H9 (cell line): ENCODE measurements at regions not wholly inside any gene's neighbourhood (a gene's known extent, or its start where the extent isn't known, plus 50 kb on each side); places are given as distances from the start of the nearest gene placed in this dataset.
A peak's percentile ranks its signal among the peaks of the same experiment; 100 is the strongest.

ENCODE experiments used
- DNase-seq: peaks from one replicate; pipeline ENCODE4 v3.0.0-alpha.2; 2017
- H2AFZ ChIP-seq: one replicate; pipeline ENCODE4 v1.6.1; 2013; ENCODE audit warnings: mild to moderate bottlenecking, low read length, control low read depth, moderate library complexity
- H2AK5ac ChIP-seq: 2 replicates; pipeline ENCODE4 v1.6.1; 2013; ENCODE audit warnings: low read length, control low read depth, mixed read lengths; ENCODE audit not compliant: insufficient read length
- H2BK120ac ChIP-seq: one replicate; pipeline ENCODE4 v1.6.1; 2013; ENCODE audit warnings: low read depth, mild to moderate bottlenecking, low read length, control low read depth, inconsistent platforms; ENCODE audit not compliant: poor library complexity, severe bottlenecking
- H2BK12ac ChIP-seq: 2 replicates; pipeline ENCODE4 v1.6.1; 2013; ENCODE audit warnings: low read length, control low read depth, mixed read lengths, low read depth; ENCODE audit not compliant: insufficient read length
- H2BK15ac ChIP-seq: 2 replicates; pipeline ENCODE4 v1.6.1; 2013; ENCODE audit warnings: low read depth, low read length, control low read depth
- H2BK20ac ChIP-seq: one replicate; pipeline ENCODE4 v1.6.1; 2013; ENCODE audit warnings: low read depth, mild to moderate bottlenecking, low read length, control low read depth, inconsistent platforms; ENCODE audit not compliant: poor library complexity, severe bottlenecking
- H2BK5ac ChIP-seq: 2 replicates; pipeline ENCODE4 v1.6.1; 2013; ENCODE audit warnings: low read length, control low read depth, mixed read lengths; ENCODE audit not compliant: insufficient read length
- H3K14ac ChIP-seq: 2 replicates; pipeline ENCODE4 v1.6.1; 2013; ENCODE audit warnings: low read length, control low read depth; ENCODE audit not compliant: insufficient read depth
- H3K18ac ChIP-seq: 2 replicates; pipeline ENCODE4 v1.6.1; 2013; ENCODE audit warnings: low read depth, mild to moderate bottlenecking, mixed read lengths, low read length, control low read depth; ENCODE audit not compliant: insufficient read length
- H3K23ac ChIP-seq: 2 replicates; pipeline ENCODE4 v1.6.1; 2013; ENCODE audit warnings: low read length, control low read depth, mixed read lengths, low read depth; ENCODE audit not compliant: insufficient read length
- H3K23me2 ChIP-seq: 2 replicates; pipeline ENCODE4 v1.6.1; 2013; ENCODE audit warnings: low read depth, mild to moderate bottlenecking, mixed read lengths, low read length, control low read depth; ENCODE audit not compliant: insufficient read length, poor library complexity, severe bottlenecking
- H3K27ac ChIP-seq: 2 replicates; pipeline ENCODE4 v1.5.1; 2013; ENCODE audit warnings: low read length, control low read depth, mixed read lengths, low read depth; ENCODE audit not compliant: insufficient read length
- H3K27me3 ChIP-seq: 2 replicates; pipeline ENCODE4 v1.6.1; 2013; ENCODE audit warnings: low read length, control low read depth, inconsistent platforms; ENCODE audit not compliant: insufficient read depth
- H3K4ac ChIP-seq: 2 replicates; pipeline ENCODE4 v1.6.1; 2013; ENCODE audit warnings: low read depth, mild to moderate bottlenecking, control low read depth, inconsistent platforms, low read length, moderate library complexity
- H3K4me1 ChIP-seq: 2 replicates; pipeline ENCODE4 v1.6.1; 2013; ENCODE audit warnings: low read length, control low read depth, inconsistent platforms; ENCODE audit not compliant: insufficient read depth
- H3K4me2 ChIP-seq: 2 replicates; pipeline ENCODE4 v1.6.1; 2013; ENCODE audit warnings: low read length, control low read depth, mixed read lengths; ENCODE audit not compliant: insufficient read length, insufficient read depth
- H3K56ac ChIP-seq: 2 replicates; pipeline ENCODE4 v1.6.1; 2013; ENCODE audit warnings: low read depth, mild to moderate bottlenecking, mixed read lengths, low read length, control low read depth; ENCODE audit not compliant: insufficient read length
- H3K79me1 ChIP-seq: 2 replicates; pipeline ENCODE4 v1.6.1; 2013; ENCODE audit warnings: low read depth, mild to moderate bottlenecking, moderate library complexity, low read length, control low read depth, inconsistent platforms; ENCODE audit not compliant: insufficient read depth, poor library complexity, severe bottlenecking
- H3K79me2 ChIP-seq: 2 replicates; pipeline ENCODE4 v1.6.1; 2013; ENCODE audit warnings: low read length, control low read depth, inconsistent platforms; ENCODE audit not compliant: insufficient read depth
- H3K9ac ChIP-seq: 2 replicates; pipeline ENCODE4 v1.6.1; 2013; ENCODE audit warnings: low read length, control low read depth, mixed read lengths; ENCODE audit not compliant: insufficient read length; ENCODE audit errors: extremely low read depth
- H3K9me3 ChIP-seq: one replicate; pipeline ENCODE4 v1.6.1; 2013; ENCODE audit warnings: low read depth, low read length, inconsistent platforms; ENCODE audit not compliant: control insufficient read depth
- H3T11ph ChIP-seq: one replicate; pipeline ENCODE4 v1.6.1; 2013; ENCODE audit warnings: mild to moderate bottlenecking, low read length, control low read depth, inconsistent platforms
- H4K20me1 ChIP-seq: one replicate; pipeline ENCODE4 v1.6.1; 2013; ENCODE audit not compliant: control insufficient read depth, insufficient read length, insufficient read depth
- H4K5ac ChIP-seq: 2 replicates; pipeline ENCODE4 v1.6.1; 2013; ENCODE audit warnings: low read depth, mild to moderate bottlenecking, mixed read lengths, low read length, control low read depth; ENCODE audit not compliant: insufficient read length
- H4K8ac ChIP-seq: replicated peaks from 2 replicates; pipeline ENCODE4 v1.6.1; 2013; ENCODE audit warnings: low read length, control low read depth, mixed read lengths, low read depth; ENCODE audit not compliant: insufficient read length
- H4K91ac ChIP-seq: 2 replicates; pipeline ENCODE4 v1.6.1; 2013; ENCODE audit warnings: low read depth, mild to moderate bottlenecking, moderate library complexity, mixed read lengths, low read length, control low read depth; ENCODE audit not compliant: insufficient read length
- H3K27ac Mint-ChIP-seq, 3 experiments: 2 replicates in 2 of 3; 3 replicates in 1 of 3; pipeline ENCODE4 v1.8.0; 2020 to 2021; ENCODE audit warnings: mixed read lengths in 3 of 3, mild to moderate bottlenecking in 1 of 3, moderate library complexity in 1 of 3
- H3K27me3 Mint-ChIP-seq: 2 replicates; pipeline ENCODE4 v1.8.0; 2021; ENCODE audit warnings: low read depth, mild to moderate bottlenecking, moderate library complexity, mixed read lengths
- H3K36me3 Mint-ChIP-seq, 3 experiments: 2 replicates in 2 of 3; 3 replicates in 1 of 3; pipeline ENCODE4 v1.8.0; 2020 to 2021; ENCODE audit warnings: low read depth in 3 of 3, mixed read lengths in 3 of 3; ENCODE audit not compliant: insufficient read depth in 1 of 3
- H3K4me1 Mint-ChIP-seq, 2 experiments: 2 replicates each; pipeline ENCODE4 v1.8.0; 2020; ENCODE audit warnings: mixed read lengths in 2 of 2
- H3K4me3 Mint-ChIP-seq, 2 experiments: 2 replicates in 1 of 2; 3 replicates in 1 of 2; pipeline ENCODE4 v1.8.0; 2020 to 2021; ENCODE audit warnings: mild to moderate bottlenecking in 2 of 2, mixed read lengths in 2 of 2, moderate library complexity in 1 of 2
- H3K9me3 Mint-ChIP-seq, 2 experiments: 2 replicates in 1 of 2; 3 replicates in 1 of 2; pipeline ENCODE4 v1.8.0; 2020; ENCODE audit warnings: mild to moderate bottlenecking in 2 of 2, mixed read lengths in 2 of 2, moderate library complexity in 1 of 2
- CTCF ChIP-seq: fragments of 200-600 bp; sonication (generic); conservative IDR thresholded peaks from 3 replicates; pipeline ENCODE4 v1.8.0; 2021; ENCODE audit warnings: antibody characterized with exemption, mild to moderate bottlenecking
- WGBS: extraction: QIAGEN DNeasy Blood & Tissue Kit; methylation state at CpG from one replicate; pipeline ENCODE4 v1.1.7; 2013; ENCODE audit warnings: missing lambda C conversion rate, low lambda C conversion rate, mixed read lengths; ENCODE audit not compliant: insufficient read length; ENCODE audit errors: extremely low coverage; 5-methylcytosine and 5-hydroxymethylcytosine counted together

- no peak overlapping the region for H3K27ac Mint-ChIP-seq
- H3K9ac ChIP-seq: no peak overlapping the region
- H2BK15ac ChIP-seq: no peak overlapping the region
- peaks cover 0 to 2% of the 10 kb centered on the region in 2 experiments; a peak in 1 of 4 replicates for H3K4me1 Mint-ChIP-seq
- H3K79me1 ChIP-seq: no peaks in the 10 kb centered on the region
- peak overlapping the region; percentile 60 for H2BK20ac ChIP-seq
- H4K91ac ChIP-seq: no peak overlapping the region
- no peak for TF ChIP-seq CTCF
- H4K5ac ChIP-seq: no peak overlapping the region
- H3K79me2 ChIP-seq: no peaks in the 10 kb centered on the region
- no peak overlapping the region for H2AK5ac ChIP-seq
- H3K14ac ChIP-seq: no peak overlapping the region
- no peak overlapping the region for H2BK120ac ChIP-seq
- no peaks in the 10 kb centered on the region for H3K27me3 Mint-ChIP-seq
- H3K4me2 ChIP-seq: no peak overlapping the region
- no peak overlapping the region for H3K27ac ChIP-seq
- H3T11ph ChIP-seq: no peak overlapping the region
- no peak overlapping the region for H2AFZ ChIP-seq
- no peaks in the 10 kb centered on the region for H3K4me1 ChIP-seq
- no peak overlapping the region for H2BK5ac ChIP-seq
- no CpG with 5 or more reads among the region's 4 CpGs for WGBS
- no peak overlapping the region for H3K4ac ChIP-seq
- no peaks in the 10 kb centered on the region for H3K9me3 ChIP-seq
- no peaks in the 10 kb centered on the region for H3K23me2 ChIP-seq
- H3K9me3 Mint-ChIP-seq: no peaks in the 10 kb centered on the region; a peak in 1 of 5 replicates
- H3K23ac ChIP-seq: no peak overlapping the region
- no peak for DNase-seq
- no peaks in the 10 kb centered on the region for H3K27me3 ChIP-seq
- H4K20me1 ChIP-seq: no peaks in the 10 kb centered on the region
- H4K8ac ChIP-seq: no peak overlapping the region
- no peak overlapping the region for H3K18ac ChIP-seq
- no peaks in the 10 kb centered on the region for H3K36me3 Mint-ChIP-seq
- no peak overlapping the region for H3K4me3 Mint-ChIP-seq
- H3K56ac ChIP-seq: no peak overlapping the region
- no peak overlapping the region for H2BK12ac ChIP-seq
Observed at GRCh38 chr16:65884018-65884417, 482.5 kb upstream of the CDH5 start.
